GM10248 (cell line): ENCODE measurements at regions not wholly inside any gene's neighbourhood (a gene's known extent, or its start where the extent isn't known, plus 50 kb on each side); places are given as distances from the start of the nearest gene placed in this dataset.
"Not testable (repeated sequence)": the region's sequence is repeated elsewhere in the genome, so short reads cannot be mapped to it uniquely, and the experiment has no call there.

Source experiments
- CTCF ChIA-PET: fragments of 300-600 bp; sonication (Branson Sonifier 250); formaldehyde crosslinking; extraction: SDS; loops from one replicate; lab custom pipeline; 2021; ENCODE audit warnings: antibody characterized with exemption; lab: Yijun Ruan, JAX
- POLR2A ChIA-PET: fragments of 350-650 bp; sonication (Branson Sonifier 250); formaldehyde crosslinking; extraction: SDS; loops from one replicate; lab custom pipeline; 2020; ENCODE audit warnings: antibody characterized with exemption; lab: Yijun Ruan, JAX
- DNase-seq: peaks from one replicate; pipeline ENCODE4 v3.0.0; 2012; ENCODE audit errors: extremely low spot score
- CTCF ChIP-seq: IDR thresholded peaks from 2 replicates; pipeline ENCODE4 v1.5.1; 2012; ENCODE audit warnings: mild to moderate bottlenecking, low read depth; ENCODE audit errors: extremely low read depth, missing control alignments, control extremely low read depth

DNA sequence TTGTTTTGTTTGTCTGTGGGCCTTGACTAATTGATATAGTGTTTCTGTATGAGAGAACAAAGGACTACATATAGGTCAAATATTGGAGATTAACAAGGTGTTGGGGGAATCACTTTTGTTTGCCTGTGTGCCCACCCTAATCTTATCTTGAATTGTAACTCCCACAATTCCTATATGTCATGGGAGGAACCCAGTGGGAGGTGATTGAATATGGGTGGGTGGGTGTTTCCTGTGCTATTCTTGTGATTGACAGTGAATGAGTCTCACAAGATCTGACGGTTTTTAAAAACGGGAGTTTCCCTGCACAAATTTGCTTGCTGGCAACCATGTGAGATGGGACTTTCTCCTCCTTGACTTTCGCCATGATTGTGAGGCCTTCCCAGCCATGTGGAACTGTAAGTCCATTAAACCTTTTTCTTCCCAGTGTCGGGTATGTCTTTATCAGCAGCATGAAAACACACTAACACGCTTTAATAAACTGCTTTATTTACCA is 64.9 kb upstream of the HSPB3 start:
- TF ChIP-seq CTCF: no peak
- ChIA-PET POLR2A (interaction anchor here (0.6 kb wide), 1 partner anchor 80 kb away, joined by 3 read pairs; the partner anchor contains the start of gene ARL15), CTCF (interaction anchor here (1.0 kb wide), 1 partner anchor 11 kb away, joined by 3 read pairs; no protein-coding TSS in a partner anchor)
- DNase-seq: no peak

- no peak for TF ChIP-seq CTCF
- no peak for DNase-seq
- POLR2A ChIA-PET: interaction anchor here (0.6 kb wide), 1 partner anchor 80 kb away, joined by 3 read pairs; the partner anchor contains the start of gene ARL15
- CTCF ChIA-PET: interaction anchor here (1.0 to 1.1 kb wide), 2 partner anchors 10 to 23 kb away, joined by 3 read pairs; no protein-coding TSS in a partner anchor
Measured at GRCh38 chr5:54390015-54390414, 65.5 kb upstream of the HSPB3 start.

DNA sequence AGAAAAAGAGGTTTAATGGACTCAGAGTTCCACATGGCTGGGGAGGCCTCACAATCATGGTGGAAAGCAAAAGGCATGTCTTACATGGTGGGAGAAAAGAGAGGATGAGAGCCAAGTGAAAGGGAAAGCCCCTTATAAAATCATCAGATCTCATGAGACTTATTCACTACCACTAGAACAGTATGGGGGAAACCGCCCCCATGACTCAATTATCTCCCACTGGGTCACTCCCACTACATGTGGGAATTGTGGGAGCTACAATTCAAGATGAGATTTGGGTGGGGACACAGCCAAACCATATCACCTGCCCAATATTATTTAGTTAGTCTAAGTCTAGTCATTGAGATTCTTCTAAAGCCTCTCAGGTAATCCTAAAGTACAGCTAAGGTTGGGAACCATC is 66.1 kb upstream of the HSPB3 start:
- DNase-seq, POLR2A ChIA-PET: not testable (repeated sequence)
- CTCF ChIA-PET: interaction anchor here (1.0 to 1.1 kb wide), 3 partner anchors 10 to 24 kb away, joined by 3 read pairs; no protein-coding TSS in a partner anchor

- ChIA-PET POLR2A (no interaction called here), CTCF (interaction anchor here (1.1 to 1.6 kb wide), 3 partner anchors 10 to 31 kb away, joined by 3 read pairs; no protein-coding TSS in a partner anchor)
- DNase-seq: no peak
- no peak for TF ChIP-seq CTCF
Measured at GRCh38 chr5:54388811-54389210, 66.7 kb upstream of the HSPB3 start.

- no peak for DNase-seq
- TF ChIP-seq CTCF: no peak
- POLR2A ChIA-PET: no interaction called here
Measured at GRCh38 chr5:54388409-54388808, 67.1 kb upstream of the HSPB3 start.

DNA sequence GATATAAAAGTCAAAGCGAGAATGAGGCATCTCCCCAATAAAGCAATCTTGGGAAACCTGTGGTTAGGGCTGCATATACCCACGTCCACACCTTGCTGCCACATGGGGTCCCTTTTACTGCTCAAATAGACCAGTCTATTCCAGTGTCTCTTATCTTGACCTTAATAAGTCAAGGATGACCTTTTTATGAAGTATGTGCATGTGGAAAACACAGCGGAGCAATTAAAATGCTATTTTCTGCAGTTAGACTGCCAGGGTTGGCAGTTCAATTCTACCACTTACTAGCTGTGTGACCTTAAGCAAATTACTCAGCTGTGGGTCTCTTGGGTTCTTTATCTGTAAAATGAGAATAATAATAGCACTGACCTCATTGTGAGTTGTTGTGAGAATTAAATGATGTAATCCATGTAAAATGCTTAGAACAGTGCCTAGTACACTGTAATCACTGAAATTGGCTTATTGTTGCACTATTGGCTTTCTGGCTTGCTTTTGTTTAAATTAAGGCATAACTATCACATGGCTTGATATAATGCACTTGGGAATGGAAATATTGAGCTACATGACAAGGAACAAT is 67.8 kb upstream of the HSPB3 start:
- DNase-seq: no peak
- CTCF ChIA-PET: interaction anchor here (0.8 to 1.6 kb wide), 5 partner anchors 9 to 38 kb away, joined by 3 to 4 read pairs (median 3); no protein-coding TSS in a partner anchor
- TF ChIP-seq CTCF: no peak
- POLR2A ChIA-PET: interaction anchor here (0.5 kb wide), 1 partner anchor 77 kb away, joined by 3 read pairs; no protein-coding TSS in a partner anchor

More at GRCh38 chr5:54388409-54388808, 67.1 kb upstream of the HSPB3 start:
- CTCF ChIA-PET: interaction anchor here (0.8 to 1.6 kb wide), 6 partner anchors 10 to 37 kb away, joined by 3 to 4 read pairs (median 3); no protein-coding TSS in a partner anchor

DNA sequence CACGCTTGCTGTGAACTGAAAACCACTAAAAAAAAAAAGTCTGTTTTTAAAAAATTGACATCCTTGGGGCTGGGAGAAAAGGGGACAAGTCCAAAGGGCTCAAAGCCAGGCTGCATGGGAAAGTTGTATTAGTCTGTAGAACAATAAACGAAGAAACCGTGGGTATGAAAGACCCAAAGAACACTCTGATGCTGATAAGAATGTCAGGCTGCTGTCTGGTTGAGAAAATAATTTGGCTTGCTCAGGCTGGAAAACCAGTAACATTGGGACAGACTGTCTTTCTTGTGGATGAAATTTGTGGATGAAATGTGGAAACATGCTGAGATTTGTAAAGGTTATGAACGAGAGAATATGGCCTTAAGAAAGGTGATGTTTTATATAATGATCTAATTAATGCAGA is 68.5 kb upstream of the HSPB3 start:
- DNase-seq: no peak
- ChIA-PET POLR2A (no interaction called here), CTCF (no interaction called here)
- no peak for TF ChIP-seq CTCF
